NCI-H82 treated with DMSO at 0.1 percent for 48 hours (cell line): ENCODE measurements at regions not wholly inside any gene's neighbourhood (a gene's known extent, or its start where the extent isn't known, plus 50 kb on each side); places are given as distances from the start of the nearest gene placed in this dataset.
"Not testable (repeated sequence)": the region's sequence is repeated elsewhere in the genome, so short reads cannot be mapped to it uniquely, and the experiment has no call there.

Experiments used
- DNase-seq: peaks from one replicate; lab custom pipeline; 2025; ENCODE audit not compliant: unreplicated experiment; lab: John Stamatoyannopoulos, UW

GRCh38 chr12:87363497-87364084, 665.6 kb downstream of the C12orf50 start:
- no peak for DNase-seq

- DNase-seq = no peak
Observed at GRCh38 chr12:87349681-87350080, 679.5 kb downstream of the C12orf50 start.

- DNase-seq = no peak
Observed at GRCh38 chr12:87348071-87348470, 681.1 kb downstream of the C12orf50 start.

- DNase-seq = no peak
Observed at GRCh38 chr12:87344699-87345098, 684.5 kb downstream of the C12orf50 start.

- no peak for DNase-seq
Observed at GRCh38 chr12:87338681-87339080, 690.5 kb downstream of the C12orf50 start.

- DNase-seq = no peak
Observed at GRCh38 chr12:87336814-87337336, 692.3 kb downstream of the C12orf50 start.

GRCh38 chr12:87332987-87333726, 696.0 kb downstream of the C12orf50 start:
- DNase-seq = peak; percentile 31

GRCh38 chr12:87330071-87330555, 699.1 kb downstream of the C12orf50 start:
- not testable (repeated sequence) for DNase-seq

- DNase-seq = no peak
Observed at GRCh38 chr12:87329076-87329863, 699.9 kb downstream of the C12orf50 start.

- DNase-seq = no peak
Observed at GRCh38 chr12:87323369-87323768, 705.8 kb downstream of the C12orf50 start.

GRCh38 chr12:87320724-87321123, 708.5 kb downstream of the C12orf50 start:
- no peak for DNase-seq

GRCh38 chr12:87317302-87317701, 711.9 kb downstream of the C12orf50 start:
- DNase-seq = no peak

GRCh38 chr12:87311206-87311605, 718.0 kb downstream of the C12orf50 start:
- no peak for DNase-seq

- no peak for DNase-seq
Observed at GRCh38 chr12:87310126-87310525, 719.1 kb downstream of the C12orf50 start.

- peak; percentile 14 for DNase-seq
Observed at GRCh38 chr12:87305481-87305880, 723.7 kb downstream of the C12orf50 start.

- DNase-seq = peak; percentile 76
Observed at GRCh38 chr12:87304406-87304805, 724.8 kb downstream of the C12orf50 start.

GRCh38 chr12:87303396-87304012, 725.7 kb downstream of the C12orf50 start:
- DNase-seq = no peak

GRCh38 chr12:87302126-87302745, 727.0 kb downstream of the C12orf50 start:
- DNase-seq = no peak

- DNase-seq = no peak
Observed at GRCh38 chr12:87290505-87290904, 738.7 kb downstream of the C12orf50 start.

GRCh38 chr12:87283886-87284285, 745.3 kb downstream of the C12orf50 start:
- no peak for DNase-seq

- peak; percentile 61 for DNase-seq
Observed at GRCh38 chr12:87283111-87283510, 746.1 kb downstream of the C12orf50 start.
